ENCODE measurements at regions not wholly inside any gene's neighbourhood (a gene's known extent, or its start where the extent isn't known, plus 50 kb on each side); places are given as distances from the start of the nearest gene placed in this dataset.

DNA sequence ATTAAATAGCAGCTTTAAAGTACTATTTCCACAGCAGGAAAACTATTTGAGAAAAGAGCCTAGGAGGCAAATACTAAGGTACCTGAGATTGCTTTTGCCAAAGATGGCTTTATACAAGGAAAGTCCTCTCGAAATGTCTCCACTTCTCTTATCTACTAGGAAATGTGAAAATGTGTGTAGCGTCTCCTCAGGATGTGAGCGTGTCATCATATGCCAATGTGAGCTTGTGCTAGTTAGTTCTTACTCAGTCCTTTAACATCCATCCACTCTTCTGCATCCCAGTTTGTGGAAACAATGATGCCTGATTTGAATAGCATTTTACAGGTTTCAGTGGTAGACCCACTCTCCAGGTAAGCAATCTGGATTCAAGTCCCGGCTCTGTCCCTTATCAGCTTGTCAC, 421.0 kb downstream of the DYNC2H1 start:
- DNase-seq = no peak

DNA sequence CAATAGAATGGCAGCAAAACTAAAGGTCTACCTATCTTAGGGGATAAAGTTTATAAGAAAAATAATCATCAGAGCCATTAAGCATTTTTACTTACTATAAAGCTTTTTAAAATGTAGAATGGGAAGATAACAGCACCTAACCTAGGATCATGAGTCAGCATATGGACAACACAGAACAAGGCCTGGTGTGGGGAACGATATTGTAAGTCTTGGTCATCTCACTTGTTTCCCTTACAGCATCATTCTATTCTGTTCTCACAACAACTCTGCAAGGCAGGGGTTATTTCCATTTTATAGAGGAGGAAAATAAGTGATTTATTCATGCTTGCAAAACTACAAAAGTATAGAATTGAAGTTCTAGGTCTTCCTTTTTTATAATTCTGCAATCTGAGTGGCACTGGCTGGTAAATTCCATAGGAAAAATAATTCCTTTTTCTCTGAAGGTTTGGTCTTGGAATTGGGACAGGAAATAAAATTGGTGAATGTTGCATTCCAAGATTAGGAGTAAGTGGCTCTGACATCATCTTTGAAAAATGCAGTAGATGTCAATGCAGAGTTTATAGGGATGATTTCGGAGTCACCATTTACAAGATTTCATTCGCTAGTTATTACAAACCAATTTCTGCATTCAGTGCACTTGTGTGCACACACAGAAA, 423.0 kb downstream of the DYNC2H1 start:
- no peak for DNase-seq

DNA sequence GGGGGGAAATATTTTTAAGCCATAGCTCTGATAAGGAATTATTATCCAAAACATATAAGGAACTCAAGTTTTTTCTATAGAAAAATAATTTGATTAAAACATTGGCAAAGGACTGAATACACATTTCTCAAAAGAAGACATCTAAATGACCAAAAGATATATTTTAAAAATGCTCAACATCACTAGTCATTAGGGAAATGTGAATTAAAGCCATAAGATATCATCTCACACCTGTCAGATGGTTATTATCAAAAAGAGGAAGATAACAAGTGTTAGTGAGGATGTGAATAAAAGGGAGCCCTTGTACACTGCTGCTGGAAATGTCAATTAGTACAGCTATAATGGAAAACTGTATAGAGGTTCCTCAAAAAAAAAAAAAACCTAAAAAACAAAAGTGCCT, 425.0 kb downstream of the DYNC2H1 start:
- DNase-seq = no peak

DNA sequence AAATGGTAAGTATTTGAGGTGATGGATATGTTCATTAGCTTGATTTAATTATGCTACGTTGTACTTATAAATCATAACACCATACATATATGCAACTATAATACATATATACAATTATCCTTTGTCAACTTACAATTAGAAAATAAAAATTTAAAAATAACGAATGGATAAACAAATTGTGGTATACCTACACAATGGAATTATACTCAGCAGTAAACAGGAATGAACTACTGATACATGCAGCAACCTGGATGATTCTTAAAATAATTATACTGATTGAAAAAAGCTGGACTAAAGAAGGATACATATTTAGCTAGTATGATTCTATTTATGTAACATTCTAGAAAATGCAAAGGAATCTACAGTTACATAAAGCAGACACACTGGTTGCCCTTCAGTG, 425.7 kb downstream of the DYNC2H1 start:
- DNase-seq = no peak

DNA sequence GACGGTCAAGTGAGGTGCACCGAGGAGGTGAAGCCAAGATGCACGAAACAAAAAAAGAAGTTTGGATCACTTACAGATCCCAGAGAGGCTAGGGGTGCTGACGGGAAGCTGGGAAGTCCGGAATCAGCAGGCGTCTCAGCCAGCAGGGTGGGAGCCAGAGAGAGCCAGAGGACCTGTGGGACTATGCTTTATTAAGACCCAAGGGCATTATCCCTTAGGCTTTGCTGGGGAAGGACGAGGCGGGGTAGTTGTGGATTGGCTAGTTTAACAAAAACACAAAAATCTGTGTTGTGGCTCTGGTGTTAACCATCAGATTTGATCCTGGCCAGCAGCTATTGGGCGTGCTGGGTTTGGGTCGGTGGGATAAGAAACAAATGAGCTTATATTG, 427.1 kb downstream of the DYNC2H1 start:
- no peak for DNase-seq

- no peak for DNase-seq
Observed at GRCh38 chr11:103537904-103538502, 428.8 kb downstream of the DYNC2H1 start.

- no peak for DNase-seq
Observed at GRCh38 chr11:103539166-103539565, 429.9 kb downstream of the DYNC2H1 start.

GRCh38 chr11:103541186-103541795, 432.1 kb downstream of the DYNC2H1 start:
- DNase-seq = peak; percentile 36

DNA sequence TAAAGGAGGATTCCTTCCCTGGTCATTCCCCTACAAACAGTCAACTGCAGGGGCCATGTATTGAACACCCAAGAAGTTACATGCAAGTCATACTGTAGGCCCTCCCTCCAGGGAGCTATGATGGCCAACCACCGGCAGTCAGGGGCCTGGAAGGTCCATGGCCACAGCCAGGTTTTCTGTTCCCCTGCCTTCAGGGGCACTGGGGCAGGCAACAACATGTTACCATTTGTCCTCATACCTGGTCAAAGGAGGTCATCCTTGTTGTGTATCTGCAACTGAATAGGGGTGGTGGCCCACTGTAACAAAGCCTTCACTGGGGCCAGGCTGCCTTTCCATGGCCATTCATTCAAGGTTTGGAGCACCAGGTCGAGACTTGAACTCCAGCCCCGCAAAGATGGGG, 433.6 kb downstream of the DYNC2H1 start:
- no peak for DNase-seq

DNA sequence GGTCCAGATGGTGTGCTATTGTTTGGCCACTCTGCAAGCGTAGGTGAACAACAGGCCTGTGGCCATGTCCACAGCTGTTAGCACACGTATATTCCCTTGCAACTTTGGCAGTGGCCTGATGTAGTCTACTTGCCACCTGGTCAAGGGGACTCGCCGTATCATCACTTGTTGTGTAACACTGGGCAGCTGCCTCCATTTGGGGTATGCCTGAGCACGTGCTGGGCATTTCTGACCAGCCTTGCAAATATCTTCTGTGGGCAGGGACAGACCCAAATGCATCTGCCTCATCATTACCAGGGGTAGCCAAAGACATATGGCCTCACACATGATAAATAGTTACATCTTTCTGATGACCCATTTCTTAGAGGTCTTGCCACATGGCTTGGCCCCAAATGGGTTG, 434.2 kb downstream of the DYNC2H1 start:
- no peak for DNase-seq

- DNase-seq = no peak
Observed at GRCh38 chr11:103544874-103545273, 435.6 kb downstream of the DYNC2H1 start.

DNA sequence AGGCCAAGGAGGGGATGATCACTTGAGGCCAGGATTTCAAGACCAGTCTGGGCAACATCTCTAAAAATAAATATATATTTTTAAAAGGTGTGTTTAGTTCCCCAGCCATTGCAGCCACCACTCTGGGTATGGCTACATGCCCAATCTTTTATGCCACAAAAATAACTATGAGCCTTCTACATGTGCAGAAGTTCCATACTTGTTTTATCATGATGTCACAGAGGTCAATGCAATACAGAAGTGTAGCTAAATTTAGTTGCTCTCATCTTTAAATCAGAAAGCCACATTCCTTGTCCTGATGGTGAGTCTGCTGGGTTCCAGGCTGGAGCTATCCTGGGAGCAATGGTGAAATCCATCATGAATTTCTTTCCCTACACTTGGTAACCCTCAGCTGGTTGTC, 436.3 kb downstream of the DYNC2H1 start:
- no peak for DNase-seq

DNA sequence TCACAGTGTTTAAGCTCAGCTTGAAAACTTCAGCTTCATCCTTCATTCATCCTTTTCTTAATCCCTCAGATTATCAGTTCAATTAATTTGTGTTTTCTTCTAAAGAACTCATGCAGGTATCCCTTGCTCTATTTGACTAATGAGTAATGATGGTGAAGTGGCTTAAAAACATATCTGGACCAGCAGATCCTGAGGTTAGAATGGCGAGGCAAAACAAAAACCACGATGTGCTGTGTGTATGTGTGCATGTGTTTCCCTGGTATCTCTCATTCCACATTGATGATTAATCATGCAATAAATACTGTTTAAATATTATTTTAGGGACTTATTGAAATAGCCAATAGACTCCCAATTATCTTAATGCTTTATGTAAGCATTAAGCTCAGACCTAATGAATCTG, 437.0 kb downstream of the DYNC2H1 start:
- DNase-seq = no peak

GRCh38 chr11:103547024-103547423, 437.8 kb downstream of the DYNC2H1 start:
- DNase-seq = no peak

DNA sequence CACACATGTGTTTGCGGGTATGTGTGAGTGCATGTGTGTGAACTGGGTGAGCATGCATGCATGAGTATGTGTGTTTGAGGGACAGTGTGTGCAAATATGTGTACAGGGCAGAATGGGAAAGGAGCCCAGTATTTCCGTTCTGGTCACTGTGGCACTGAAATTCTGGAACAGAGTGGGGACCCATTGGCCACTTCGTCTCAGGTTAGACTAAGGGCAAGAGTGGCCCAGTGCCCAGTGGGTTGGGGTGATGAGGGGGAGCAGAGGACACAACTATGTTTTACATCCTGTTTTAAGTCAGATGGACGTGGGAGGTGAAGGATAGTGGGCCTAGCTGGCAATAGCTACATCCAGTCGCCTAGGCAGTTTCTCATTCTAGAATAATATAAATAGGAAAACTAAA, 438.5 kb downstream of the DYNC2H1 start:
- DNase-seq = no peak

DNA sequence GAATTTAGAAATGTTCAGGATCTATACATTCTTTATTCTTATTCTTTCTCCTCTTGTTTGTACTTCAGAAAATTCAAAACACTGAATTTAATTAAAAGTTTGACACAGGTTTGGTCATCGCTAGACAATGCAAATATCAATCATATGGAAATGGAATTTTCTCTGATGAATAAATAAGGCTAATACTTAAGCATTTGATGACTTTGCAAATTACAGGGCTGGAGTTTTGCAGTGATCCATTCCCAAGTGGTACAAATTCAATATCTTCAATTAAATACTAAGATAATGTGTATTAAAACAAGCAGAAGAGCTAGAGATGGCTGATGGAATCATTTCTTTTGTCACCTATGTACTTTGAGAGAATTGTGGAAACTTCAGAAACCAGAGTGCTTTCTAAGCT, 439.6 kb downstream of the DYNC2H1 start:
- DNase-seq = no peak

DNA sequence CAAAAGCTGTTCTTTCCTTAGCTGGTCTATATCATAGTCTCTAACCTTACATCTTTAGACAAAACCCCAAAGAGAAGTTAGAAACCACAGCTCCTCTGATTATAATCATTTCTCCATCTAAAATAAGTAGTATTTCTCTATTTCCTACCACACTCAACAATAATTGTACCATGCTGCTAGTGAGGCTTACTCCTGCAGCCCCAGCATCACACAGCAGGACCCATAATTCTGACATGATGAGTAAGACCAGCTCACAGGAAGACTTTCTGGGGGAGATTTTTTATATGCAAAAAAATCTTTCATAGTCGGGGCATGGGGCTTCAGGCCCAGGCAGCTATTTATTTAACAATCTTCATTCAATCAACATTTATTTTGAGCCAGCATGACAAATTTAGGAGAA, 441.6 kb downstream of the DYNC2H1 start:
- DNase-seq = no peak

- DNase-seq = no peak
Observed at GRCh38 chr11:103552086-103552485, 442.9 kb downstream of the DYNC2H1 start.

- DNase-seq = no peak
Observed at GRCh38 chr11:103556171-103556570, 446.9 kb downstream of the DYNC2H1 start.

DNA sequence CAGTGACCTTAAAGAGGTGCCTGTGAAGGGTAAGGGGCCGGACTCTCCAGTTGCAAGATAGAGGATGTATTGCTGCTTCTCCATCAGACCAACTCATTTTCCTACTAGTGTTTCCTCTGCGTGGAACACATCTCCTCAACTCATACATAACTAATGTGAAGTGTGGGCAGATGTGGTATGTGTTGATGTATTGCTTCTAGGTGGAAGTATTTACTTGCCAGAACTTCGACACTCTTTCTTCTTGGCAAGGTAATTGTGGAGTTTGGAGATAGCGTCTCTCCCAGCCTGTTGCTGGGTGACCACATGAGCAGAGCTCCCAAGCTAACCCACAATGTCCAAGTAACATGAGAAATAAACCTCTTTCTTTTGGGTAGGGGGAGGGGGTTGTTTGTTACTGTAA, 456.9 kb downstream of the DYNC2H1 start:
- no peak for DNase-seq

DNA sequence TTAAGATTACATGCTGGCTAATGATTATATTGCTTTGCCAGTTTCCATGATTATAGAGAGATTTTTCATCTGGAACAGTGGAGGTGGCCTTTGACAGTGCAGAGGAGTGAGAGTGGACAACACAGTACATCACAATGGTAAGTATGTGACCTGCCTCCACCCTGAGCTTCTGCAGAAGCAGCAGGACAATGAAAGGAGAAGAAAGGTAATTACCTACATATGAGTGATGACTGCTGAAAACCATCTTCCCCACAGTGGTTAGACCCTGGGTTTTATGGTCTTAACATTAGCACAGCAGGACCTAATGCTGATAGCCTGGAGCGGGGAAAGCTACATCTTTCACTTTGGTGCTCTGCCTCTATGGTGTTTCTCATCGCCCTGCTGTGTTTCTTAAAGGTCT, 454.7 kb upstream of the DDI1 start:
- DNase-seq = no peak

- no peak for DNase-seq
Observed at GRCh38 chr11:103582351-103582909, 454.0 kb upstream of the DDI1 start.

DNA sequence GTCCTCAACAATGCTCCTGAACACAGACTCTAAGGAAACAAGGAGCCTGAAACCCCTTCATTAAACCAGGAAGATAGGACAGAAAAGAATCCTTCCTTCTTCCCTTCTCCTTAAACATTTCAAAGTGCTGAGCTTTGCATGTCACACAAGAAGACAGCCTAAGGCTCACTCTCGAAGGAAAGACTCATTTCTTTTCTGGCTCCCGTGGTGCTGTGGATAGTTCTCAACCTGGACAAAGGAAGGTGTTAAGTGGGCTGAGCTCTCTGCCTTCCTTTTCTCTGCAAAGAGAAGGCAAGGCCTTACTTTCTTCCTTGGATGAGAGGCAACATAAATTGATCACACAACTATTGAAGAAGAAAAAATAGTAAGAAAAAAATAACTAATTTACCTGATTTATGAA, 452.4 kb upstream of the DDI1 start:
- DNase-seq = no peak

GRCh38 chr11:103584720-103585119, 451.7 kb upstream of the DDI1 start:
- no peak for DNase-seq

DNA sequence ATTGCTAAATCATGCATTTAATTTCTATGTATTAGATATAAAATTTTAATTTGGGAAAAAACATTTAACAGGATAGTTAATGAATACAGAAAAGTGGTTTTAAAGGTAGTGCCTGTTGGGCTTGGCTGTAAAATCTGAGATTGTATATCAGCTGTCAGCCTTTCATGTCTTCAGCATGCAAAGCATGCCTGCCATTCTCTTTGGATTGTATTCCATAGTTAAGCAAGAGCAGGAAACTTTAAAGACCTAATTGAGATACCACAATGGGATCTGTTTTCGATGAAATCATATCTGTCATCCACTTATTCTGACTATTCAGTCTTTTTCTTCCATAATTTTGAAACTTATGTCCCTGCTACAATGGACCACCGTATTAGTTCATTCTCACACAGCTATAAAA, 451.0 kb upstream of the DDI1 start:
- no peak for DNase-seq
